ENCODE measurements at regions not wholly inside any gene's neighbourhood (a gene's known extent, or its start where the extent isn't known, plus 50 kb on each side); places are given as distances from the start of the nearest gene placed in this dataset.

DNA sequence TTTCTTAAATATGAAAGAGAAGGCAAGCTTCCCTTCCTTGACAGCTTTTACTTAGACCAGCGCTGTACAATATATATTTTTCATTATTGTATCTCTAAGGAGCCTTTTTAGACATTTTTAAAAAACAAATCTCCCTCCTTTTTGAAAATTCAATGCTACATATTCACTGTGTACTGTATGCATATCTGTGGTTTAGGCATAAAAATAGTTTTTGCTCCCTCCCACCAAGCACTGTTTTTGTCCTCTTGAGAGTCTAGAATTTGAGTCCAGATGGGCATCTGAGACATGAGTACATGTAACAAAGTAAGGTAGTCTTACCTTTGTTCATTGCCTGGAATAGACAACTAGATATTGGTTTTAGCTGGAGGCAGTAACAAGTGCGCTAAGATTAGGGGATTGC lies 488.5 kb upstream of the RUNX1 start:
- no peak for TF ChIP-seq ZNF658 (tag by site-specific recombination; IDR thresholded peaks at IDR 0.05)
- TF ChIP-seq, protein P1, sequence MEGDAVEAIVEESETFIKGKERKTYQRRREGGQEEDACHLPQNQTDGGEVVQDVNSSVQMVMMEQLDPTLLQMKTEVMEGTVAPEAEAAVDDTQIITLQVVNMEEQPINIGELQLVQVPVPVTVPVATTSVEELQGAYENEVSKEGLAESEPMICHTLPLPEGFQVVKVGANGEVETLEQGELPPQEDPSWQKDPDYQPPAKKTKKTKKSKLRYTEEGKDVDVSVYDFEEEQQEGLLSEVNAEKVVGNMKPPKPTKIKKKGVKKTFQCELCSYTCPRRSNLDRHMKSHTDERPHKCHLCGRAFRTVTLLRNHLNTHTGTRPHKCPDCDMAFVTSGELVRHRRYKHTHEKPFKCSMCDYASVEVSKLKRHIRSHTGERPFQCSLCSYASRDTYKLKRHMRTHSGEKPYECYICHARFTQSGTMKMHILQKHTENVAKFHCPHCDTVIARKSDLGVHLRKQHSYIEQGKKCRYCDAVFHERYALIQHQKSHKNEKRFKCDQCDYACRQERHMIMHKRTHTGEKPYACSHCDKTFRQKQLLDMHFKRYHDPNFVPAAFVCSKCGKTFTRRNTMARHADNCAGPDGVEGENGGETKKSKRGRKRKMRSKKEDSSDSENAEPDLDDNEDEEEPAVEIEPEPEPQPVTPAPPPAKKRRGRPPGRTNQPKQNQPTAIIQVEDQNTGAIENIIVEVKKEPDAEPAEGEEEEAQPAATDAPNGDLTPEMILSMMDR (tag by site-specific recombination; IDR thresholded peaks at IDR 0.05) = no peak
- no peak for TF ChIP-seq SETDB1 (IDR thresholded peaks at IDR 0.05; ENCODE audit: insufficient read length, low read length)

All from HEK293 (cell line).